ENCODE measurements at regions not wholly inside any gene's neighbourhood (a gene's known extent, or its start where the extent isn't known, plus 50 kb on each side); places are given as distances from the start of the nearest gene placed in this dataset.

DNA sequence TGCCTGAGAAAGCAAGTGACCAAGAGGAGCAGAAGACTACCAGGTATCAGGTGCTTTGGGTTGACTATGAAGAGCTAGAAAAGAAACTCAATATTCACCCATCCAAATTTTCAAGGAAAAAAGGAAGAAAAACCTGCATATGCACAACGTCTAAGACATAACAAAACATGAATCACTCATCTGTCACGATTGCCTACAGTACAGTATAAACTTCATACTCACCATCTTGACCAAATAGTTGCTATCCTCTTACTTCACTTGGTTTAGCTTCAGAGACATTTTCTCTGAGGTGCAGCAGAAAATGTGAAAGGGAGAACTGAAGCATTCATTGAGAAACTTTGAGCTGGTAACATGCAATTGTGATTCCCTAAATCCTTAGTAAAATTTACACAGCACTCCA is 228.6 kb upstream of the MPDZ start:
- TF ChIP-seq, protein P1, sequence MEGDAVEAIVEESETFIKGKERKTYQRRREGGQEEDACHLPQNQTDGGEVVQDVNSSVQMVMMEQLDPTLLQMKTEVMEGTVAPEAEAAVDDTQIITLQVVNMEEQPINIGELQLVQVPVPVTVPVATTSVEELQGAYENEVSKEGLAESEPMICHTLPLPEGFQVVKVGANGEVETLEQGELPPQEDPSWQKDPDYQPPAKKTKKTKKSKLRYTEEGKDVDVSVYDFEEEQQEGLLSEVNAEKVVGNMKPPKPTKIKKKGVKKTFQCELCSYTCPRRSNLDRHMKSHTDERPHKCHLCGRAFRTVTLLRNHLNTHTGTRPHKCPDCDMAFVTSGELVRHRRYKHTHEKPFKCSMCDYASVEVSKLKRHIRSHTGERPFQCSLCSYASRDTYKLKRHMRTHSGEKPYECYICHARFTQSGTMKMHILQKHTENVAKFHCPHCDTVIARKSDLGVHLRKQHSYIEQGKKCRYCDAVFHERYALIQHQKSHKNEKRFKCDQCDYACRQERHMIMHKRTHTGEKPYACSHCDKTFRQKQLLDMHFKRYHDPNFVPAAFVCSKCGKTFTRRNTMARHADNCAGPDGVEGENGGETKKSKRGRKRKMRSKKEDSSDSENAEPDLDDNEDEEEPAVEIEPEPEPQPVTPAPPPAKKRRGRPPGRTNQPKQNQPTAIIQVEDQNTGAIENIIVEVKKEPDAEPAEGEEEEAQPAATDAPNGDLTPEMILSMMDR (IDR thresholded peaks at IDR 0.05; ENCODE audit: low read length) = no peak
- no peak for TF ChIP-seq EZH2 (IDR thresholded peaks at IDR 0.05; ENCODE audit: borderline replicate concordance, low read length)
